Thoracic aorta (tissue), 2 donors: ENCODE measurements at regions not wholly inside any gene's neighbourhood (a gene's known extent, or its start where the extent isn't known, plus 50 kb on each side); places are given as distances from the start of the nearest gene placed in this dataset.

Source experiments
- ATAC-seq: fragments of 150-250 bp; one replicate; pipeline ENCODE4 v1.8.0; 2017; ENCODE audit warnings: low read depth; ENCODE audit not compliant: insufficient number of reproducible peaks, low FRiP score
- DNase-seq: peaks from one replicate; pipeline ENCODE4 v3.0.0-alpha.2; 2020; ENCODE audit warnings: low spot score
- H3K27ac ChIP-seq, 2 donors: fragments of 200-600 bp; sonication (generic); 1 replicate in 1 of 2; 2 replicates in 1 of 2; pipeline ENCODE4 v1.5.1; 2016; ENCODE audit warnings: mild to moderate bottlenecking in 2 of 2, moderate library complexity in 2 of 2
- H3K27me3 ChIP-seq: fragments of 200-600 bp; sonication (generic); replicated peaks from 2 replicates; pipeline ENCODE4 v1.6.0; 2016; ENCODE audit warnings: mild to moderate bottlenecking; ENCODE audit not compliant: insufficient read depth
- H3K36me3 ChIP-seq: fragments of 200-600 bp; sonication (generic); one replicate; pipeline ENCODE4 v1.5.1; 2016
- H3K4me1 ChIP-seq, 2 donors: fragments of 200-600 bp; sonication (generic); 1 replicate in 1 of 2; 2 replicates in 1 of 2; pipeline versions ENCODE4 v1.5.1 to v1.6.0; 2016; ENCODE audit warnings: low read depth in 2 of 2, mild to moderate bottlenecking in 1 of 2; ENCODE audit not compliant: control insufficient read depth in 1 of 2
- H3K4me3 ChIP-seq: fragments of 200-600 bp; sonication (generic); 2 replicates; pipeline ENCODE4 v1.5.1; 2016; ENCODE audit warnings: mild to moderate bottlenecking
- H3K9me3 ChIP-seq: fragments of 200-600 bp; sonication (generic); 2 replicates; pipeline ENCODE4 v1.5.1; 2016
- TF ChIP-seq, protein P1 (sequence below): fragments of 200-600 bp; sonication (generic); IDR thresholded peaks from one replicate; pipeline ENCODE4 v1.5.1; 2019; ENCODE audit warnings: antibody characterized with exemption

DNA sequence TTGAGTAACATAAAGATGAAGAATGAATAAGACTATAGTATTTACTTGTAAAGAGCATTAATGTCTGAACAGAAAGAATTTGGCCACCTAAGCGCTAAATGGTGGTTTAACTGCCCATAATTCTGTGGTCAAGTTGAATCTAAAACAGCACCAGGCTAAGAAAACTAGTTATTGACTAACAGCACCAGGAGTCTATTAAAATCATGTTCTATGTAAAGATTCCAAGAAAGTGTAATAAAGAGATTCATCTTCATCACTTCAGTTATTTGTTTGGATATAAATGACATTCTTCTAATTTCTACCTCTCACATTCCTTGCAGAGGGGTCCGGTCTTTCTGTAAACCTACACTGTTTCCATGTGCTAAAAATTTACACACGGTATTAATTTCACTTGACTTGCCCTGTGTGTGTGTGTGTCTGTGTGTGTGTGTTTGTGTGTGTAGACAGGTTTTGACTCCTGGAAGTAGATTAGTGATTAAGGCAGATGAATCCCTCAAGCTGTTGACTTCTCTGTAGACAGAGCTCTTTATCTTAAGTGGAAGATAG, 84.4 kb downstream of the KLF6 start:
- no peak for DNase-seq
- no peaks in the 10 kb centered on the region for H3K36me3 ChIP-seq
- H3K4me3 ChIP-seq: no peak overlapping the region
- no peaks in the 10 kb centered on the region for H3K4me1 ChIP-seq
- H3K27ac ChIP-seq: no peak overlapping the region
- TF ChIP-seq, protein P1, sequence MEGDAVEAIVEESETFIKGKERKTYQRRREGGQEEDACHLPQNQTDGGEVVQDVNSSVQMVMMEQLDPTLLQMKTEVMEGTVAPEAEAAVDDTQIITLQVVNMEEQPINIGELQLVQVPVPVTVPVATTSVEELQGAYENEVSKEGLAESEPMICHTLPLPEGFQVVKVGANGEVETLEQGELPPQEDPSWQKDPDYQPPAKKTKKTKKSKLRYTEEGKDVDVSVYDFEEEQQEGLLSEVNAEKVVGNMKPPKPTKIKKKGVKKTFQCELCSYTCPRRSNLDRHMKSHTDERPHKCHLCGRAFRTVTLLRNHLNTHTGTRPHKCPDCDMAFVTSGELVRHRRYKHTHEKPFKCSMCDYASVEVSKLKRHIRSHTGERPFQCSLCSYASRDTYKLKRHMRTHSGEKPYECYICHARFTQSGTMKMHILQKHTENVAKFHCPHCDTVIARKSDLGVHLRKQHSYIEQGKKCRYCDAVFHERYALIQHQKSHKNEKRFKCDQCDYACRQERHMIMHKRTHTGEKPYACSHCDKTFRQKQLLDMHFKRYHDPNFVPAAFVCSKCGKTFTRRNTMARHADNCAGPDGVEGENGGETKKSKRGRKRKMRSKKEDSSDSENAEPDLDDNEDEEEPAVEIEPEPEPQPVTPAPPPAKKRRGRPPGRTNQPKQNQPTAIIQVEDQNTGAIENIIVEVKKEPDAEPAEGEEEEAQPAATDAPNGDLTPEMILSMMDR: no peak
- H3K27me3 ChIP-seq: no peaks in the 10 kb centered on the region
- ATAC-seq: no peak
- no peaks in the 10 kb centered on the region for H3K9me3 ChIP-seq

- H3K27ac ChIP-seq: no peak overlapping the region
- no peaks in the 10 kb centered on the region for H3K27me3 ChIP-seq
- no peaks in the 10 kb centered on the region for H3K9me3 ChIP-seq
- no peak overlapping the region for H3K4me3 ChIP-seq
- no peaks in the 10 kb centered on the region for H3K36me3 ChIP-seq
- H3K4me1 ChIP-seq: no peaks in the 10 kb centered on the region
- TF ChIP-seq, protein P1: no peak
- ATAC-seq: no peak
- DNase-seq: no peak
Measured at GRCh38 chr10:3699916-3700315, 85.1 kb downstream of the KLF6 start.

DNA sequence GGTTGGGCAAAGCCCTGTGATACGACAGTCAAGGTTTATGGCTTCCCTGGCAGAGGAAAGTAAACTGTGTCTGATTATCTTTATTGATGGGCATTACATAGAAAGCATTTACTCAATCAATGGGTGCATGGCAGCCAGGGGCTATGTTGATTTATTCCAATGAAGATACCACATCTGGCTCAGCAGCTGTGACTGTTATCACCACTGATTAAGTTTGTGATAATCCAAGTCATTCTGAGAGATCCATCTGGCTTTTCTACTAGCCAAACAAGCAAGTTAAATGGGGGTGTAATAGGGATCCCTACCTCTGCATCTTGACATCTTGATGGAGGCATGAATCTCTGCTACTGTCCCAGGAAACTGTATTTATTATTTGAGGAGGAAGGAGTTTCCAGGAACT, 86.7 kb downstream of the KLF6 start:
- Histone ChIP-seq H3K4me1 (no peaks in the 10 kb centered on the region), H3K9me3 (no peaks in the 10 kb centered on the region), H3K4me3 (no peak overlapping the region), H3K36me3 (no peaks in the 10 kb centered on the region), H3K27me3 (no peaks in the 10 kb centered on the region), H3K27ac (no peak overlapping the region)
- TF ChIP-seq, protein P1: no peak
- no peak for DNase-seq
- ATAC-seq: no peak

DNA sequence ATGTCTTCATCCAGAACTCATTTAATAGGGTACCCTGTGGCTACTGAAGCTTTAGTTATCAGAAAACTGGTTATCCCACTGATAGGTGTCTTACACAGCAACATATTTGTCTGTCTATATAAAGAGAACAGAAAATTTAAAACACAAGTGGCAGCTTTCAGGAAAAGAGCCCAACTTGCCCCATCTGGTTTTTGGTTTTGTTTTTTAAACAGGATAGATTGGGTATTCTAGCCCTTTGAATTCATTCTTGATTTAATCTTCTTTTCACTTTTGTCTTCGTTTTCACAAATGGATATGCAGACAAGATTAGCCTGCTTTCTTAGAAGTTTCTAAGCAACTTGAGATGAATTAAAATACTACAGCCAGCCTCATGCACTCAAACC, 91.3 kb downstream of the KLF6 start:
- no peak for ATAC-seq
- Histone ChIP-seq H3K4me1 (no peaks in the 10 kb centered on the region), H3K27ac (no peak overlapping the region), H3K4me3 (no peak overlapping the region), H3K27me3 (no peaks in the 10 kb centered on the region), H3K36me3 (no peaks in the 10 kb centered on the region), H3K9me3 (no peaks in the 10 kb centered on the region)
- TF ChIP-seq, protein P1: no peak
- DNase-seq: no peak

DNA sequence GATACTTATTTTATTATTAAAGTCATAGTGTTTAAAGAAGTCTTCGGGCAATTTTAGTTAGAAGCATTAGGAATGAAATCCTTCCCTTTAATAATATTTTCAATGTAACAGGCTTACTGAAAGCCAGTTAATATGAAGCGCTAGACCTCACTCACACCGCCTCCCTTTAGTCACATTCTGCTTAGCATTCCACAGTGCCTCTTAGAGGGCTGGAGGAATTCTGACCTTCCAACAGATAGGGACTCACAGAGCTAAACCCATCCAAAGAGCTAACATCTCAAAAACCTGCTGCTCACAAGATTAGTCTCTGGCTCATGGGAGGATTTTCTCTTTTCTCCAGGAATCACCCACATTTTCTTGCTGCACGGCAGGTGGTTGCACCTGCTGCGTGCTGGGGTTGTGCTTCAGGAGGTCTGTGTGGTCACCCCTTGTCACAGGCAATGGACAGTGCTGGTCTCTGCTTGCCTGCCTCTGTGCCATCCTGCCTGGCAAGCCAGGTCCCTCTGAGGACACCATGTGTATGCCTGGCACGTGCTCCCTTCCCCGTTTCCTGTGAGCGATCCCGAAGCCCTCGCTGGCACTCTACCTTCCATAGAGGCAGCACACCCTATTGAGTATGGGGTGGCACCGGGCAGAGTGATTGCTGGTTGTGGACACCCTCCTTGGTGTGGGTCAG, 91.8 kb downstream of the KLF6 start:
- ATAC-seq (no peak), DNase-seq (no peak)
- Histone ChIP-seq H3K27me3 (no peaks in the 10 kb centered on the region), H3K4me1 (no peaks in the 10 kb centered on the region), H3K9me3 (no peaks in the 10 kb centered on the region), H3K4me3 (no peak overlapping the region), H3K36me3 (no peaks in the 10 kb centered on the region), H3K27ac (no peak overlapping the region)
- TF ChIP-seq, protein P1: no peak
